KMS-11 (cell line): ENCODE measurements at regions not wholly inside any gene's neighbourhood (a gene's known extent, or its start where the extent isn't known, plus 50 kb on each side); places are given as distances from the start of the nearest gene placed in this dataset.

Experiments used
- H2AFZ ChIP-seq: fragments of 200-600 bp; sonication (generic); 2 replicates; pipeline ENCODE4 v1.6.1; 2016; ENCODE audit warnings: antibody characterized with exemption, mixed run types, low read depth
- H3K27ac ChIP-seq: fragments of 200-600 bp; sonication (generic); 2 replicates; pipeline ENCODE4 v1.6.1; 2016; ENCODE audit warnings: mild to moderate bottlenecking, mixed run types
- H3K27me3 ChIP-seq: fragments of 200-600 bp; sonication (generic); 2 replicates; pipeline ENCODE4 v1.6.1; 2017; ENCODE audit warnings: mild to moderate bottlenecking, low read depth, mixed run types, moderate library complexity; ENCODE audit not compliant: insufficient read depth
- H3K36me3 ChIP-seq: fragments of 200-600 bp; sonication (generic); 2 replicates; pipeline ENCODE4 v1.6.1; 2017; ENCODE audit warnings: mild to moderate bottlenecking, mixed run types; ENCODE audit not compliant: insufficient read depth
- H3K4me1 ChIP-seq: fragments of 200-600 bp; sonication (generic); 2 replicates; pipeline ENCODE4 v1.6.1; 2016; ENCODE audit warnings: mild to moderate bottlenecking, low read depth, mixed run types; ENCODE audit not compliant: poor library complexity, severe bottlenecking
- H3K4me2 ChIP-seq: fragments of 200-600 bp; sonication (generic); 2 replicates; pipeline ENCODE4 v1.7.0; 2016; ENCODE audit warnings: mild to moderate bottlenecking, mixed run types
- H3K4me3 ChIP-seq: fragments of 200-600 bp; sonication (generic); IDR thresholded peaks from 2 replicates; pipeline ENCODE4 v1.6.1; 2017; ENCODE audit warnings: low read depth, low read length, mixed read lengths; ENCODE audit not compliant: insufficient read depth
- H3K79me2 ChIP-seq: fragments of 200-600 bp; sonication (generic); 2 replicates; pipeline ENCODE4 v1.6.1; 2016; ENCODE audit warnings: low read depth, mixed run types; ENCODE audit not compliant: insufficient read depth
- H3K9ac ChIP-seq: fragments of 200-600 bp; sonication (generic); 2 replicates; pipeline ENCODE4 v1.6.1; 2016; ENCODE audit warnings: mild to moderate bottlenecking, mixed run types
- H4K20me1 ChIP-seq: fragments of 200-600 bp; sonication (generic); 2 replicates; pipeline ENCODE4 v1.6.1; 2016; ENCODE audit warnings: mild to moderate bottlenecking, mixed run types; ENCODE audit not compliant: insufficient read depth
- TF ChIP-seq, protein P1 (sequence below): fragments of 200-600 bp; sonication (generic); conservative IDR thresholded peaks from 2 replicates; pipeline ENCODE4 v1.6.1; 2017; ENCODE audit warnings: low read depth, mild to moderate bottlenecking, antibody characterized with exemption, low read length, moderate library complexity, mixed read lengths

DNA sequence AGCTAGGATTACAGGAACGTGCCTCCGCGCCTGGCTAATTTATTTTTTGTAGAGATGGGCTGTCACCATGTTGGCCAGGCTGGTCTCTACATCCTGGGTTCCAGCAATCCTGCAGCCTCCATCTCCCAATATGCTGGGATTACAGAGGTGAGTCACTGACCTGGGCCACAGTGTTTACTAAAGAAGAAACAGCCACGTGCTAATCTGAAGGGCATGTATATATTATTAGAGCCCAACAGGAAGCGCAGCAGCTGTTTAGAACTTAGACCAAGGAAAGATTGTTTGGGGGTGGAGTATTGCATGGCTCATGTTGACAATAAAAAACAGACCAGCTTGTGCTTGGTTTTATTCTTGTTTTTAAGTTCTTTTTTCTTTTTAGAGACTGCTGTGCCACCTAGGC, 60.2 kb downstream of the HAPSTR1 start:
- H3K4me2 ChIP-seq, result no peak overlapping the region
- H2AFZ ChIP-seq, result no peak overlapping the region
- H3K36me3 ChIP-seq, result no peaks in the 10 kb centered on the region
- H3K9ac ChIP-seq, result no peak overlapping the region
- TF ChIP-seq, protein P1, sequence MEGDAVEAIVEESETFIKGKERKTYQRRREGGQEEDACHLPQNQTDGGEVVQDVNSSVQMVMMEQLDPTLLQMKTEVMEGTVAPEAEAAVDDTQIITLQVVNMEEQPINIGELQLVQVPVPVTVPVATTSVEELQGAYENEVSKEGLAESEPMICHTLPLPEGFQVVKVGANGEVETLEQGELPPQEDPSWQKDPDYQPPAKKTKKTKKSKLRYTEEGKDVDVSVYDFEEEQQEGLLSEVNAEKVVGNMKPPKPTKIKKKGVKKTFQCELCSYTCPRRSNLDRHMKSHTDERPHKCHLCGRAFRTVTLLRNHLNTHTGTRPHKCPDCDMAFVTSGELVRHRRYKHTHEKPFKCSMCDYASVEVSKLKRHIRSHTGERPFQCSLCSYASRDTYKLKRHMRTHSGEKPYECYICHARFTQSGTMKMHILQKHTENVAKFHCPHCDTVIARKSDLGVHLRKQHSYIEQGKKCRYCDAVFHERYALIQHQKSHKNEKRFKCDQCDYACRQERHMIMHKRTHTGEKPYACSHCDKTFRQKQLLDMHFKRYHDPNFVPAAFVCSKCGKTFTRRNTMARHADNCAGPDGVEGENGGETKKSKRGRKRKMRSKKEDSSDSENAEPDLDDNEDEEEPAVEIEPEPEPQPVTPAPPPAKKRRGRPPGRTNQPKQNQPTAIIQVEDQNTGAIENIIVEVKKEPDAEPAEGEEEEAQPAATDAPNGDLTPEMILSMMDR, result no peak
- no peaks in the 10 kb centered on the region for H3K79me2 ChIP-seq
- no peaks in the 10 kb centered on the region for H4K20me1 ChIP-seq
- H3K4me3 ChIP-seq, result no peak overlapping the region
- no peaks in the 10 kb centered on the region for H3K27me3 ChIP-seq
- no peaks in the 10 kb centered on the region for H3K4me1 ChIP-seq
- H3K27ac ChIP-seq, result no peak overlapping the region

DNA sequence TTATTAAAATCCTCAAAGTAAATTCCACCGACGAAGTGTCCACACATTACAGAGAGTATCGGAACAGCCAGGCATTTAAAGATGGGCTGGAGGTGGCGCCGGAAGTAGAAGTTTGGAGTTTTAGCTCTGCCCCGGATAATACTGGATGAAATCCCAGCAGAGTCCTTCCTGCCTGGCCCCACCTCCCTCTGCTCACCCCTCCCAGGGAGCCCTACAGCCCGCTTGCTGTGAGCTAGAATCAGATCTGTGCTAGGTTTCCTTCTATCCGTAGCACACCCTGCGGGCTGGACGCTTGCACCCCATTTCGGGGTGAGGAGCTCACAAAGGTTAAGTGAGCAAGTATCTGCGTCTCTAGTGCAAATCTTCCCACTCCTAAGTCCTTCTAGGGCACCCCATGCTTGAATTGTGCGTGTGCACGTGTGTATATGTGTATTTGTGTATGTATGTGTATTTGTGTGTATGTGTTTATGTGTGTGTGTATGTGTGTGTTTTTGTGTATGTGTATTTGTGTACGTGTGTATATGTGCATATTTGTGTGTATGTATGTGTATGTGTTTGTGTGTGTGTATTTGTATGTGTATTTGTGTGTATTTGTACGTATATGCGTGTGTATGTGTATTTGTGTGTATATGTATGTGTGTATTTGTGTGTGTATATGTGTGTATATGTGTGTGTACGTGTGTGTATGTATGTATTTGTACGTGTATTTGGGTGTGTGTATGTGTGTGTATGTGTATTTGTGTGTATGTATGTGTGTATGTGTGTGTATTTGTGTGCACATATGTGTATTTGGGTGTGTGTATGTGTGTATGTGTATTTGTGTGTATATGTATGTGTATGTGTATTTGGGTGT, 61.4 kb downstream of the HAPSTR1 start:
- Histone ChIP-seq H3K9ac (no peak overlapping the region), H3K4me2 (no peak overlapping the region), H3K4me3 (no peak overlapping the region), H4K20me1 (no peaks in the 10 kb centered on the region), H3K79me2 (no peaks in the 10 kb centered on the region), H3K27me3 (no peaks in the 10 kb centered on the region), H3K36me3 (no peaks in the 10 kb centered on the region), H3K4me1 (no peaks in the 10 kb centered on the region), H2AFZ (no peak overlapping the region), H3K27ac (no peak overlapping the region)
- TF ChIP-seq, protein P1, result no peak

DNA sequence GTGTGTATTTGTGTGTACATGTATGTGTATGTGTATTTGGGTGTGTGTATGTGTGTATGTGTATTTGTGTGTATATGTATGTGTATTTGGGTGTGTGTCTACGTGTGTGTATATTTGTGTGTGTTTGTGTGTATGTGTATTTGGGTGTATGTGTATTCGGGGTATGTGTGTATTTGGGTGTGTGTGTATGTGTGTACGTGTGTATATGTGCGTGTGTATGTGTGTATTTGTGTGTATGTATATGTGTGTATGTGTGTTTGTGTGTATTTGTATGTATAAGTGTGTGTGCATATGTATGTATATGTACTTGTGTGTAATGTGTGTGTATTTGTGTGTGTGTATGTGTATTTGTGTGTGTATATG, 62.0 kb downstream of the HAPSTR1 start:
- H3K9ac ChIP-seq, result no peak overlapping the region
- TF ChIP-seq, protein P1, result no peak
- no peak overlapping the region for H3K27ac ChIP-seq
- no peaks in the 10 kb centered on the region for H3K27me3 ChIP-seq
- no peak overlapping the region for H3K4me3 ChIP-seq
- H3K4me1 ChIP-seq, result no peaks in the 10 kb centered on the region
- no peaks in the 10 kb centered on the region for H4K20me1 ChIP-seq
- H3K36me3 ChIP-seq, result no peaks in the 10 kb centered on the region
- H3K79me2 ChIP-seq, result no peaks in the 10 kb centered on the region
- no peak overlapping the region for H3K4me2 ChIP-seq
- no peak overlapping the region for H2AFZ ChIP-seq

DNA sequence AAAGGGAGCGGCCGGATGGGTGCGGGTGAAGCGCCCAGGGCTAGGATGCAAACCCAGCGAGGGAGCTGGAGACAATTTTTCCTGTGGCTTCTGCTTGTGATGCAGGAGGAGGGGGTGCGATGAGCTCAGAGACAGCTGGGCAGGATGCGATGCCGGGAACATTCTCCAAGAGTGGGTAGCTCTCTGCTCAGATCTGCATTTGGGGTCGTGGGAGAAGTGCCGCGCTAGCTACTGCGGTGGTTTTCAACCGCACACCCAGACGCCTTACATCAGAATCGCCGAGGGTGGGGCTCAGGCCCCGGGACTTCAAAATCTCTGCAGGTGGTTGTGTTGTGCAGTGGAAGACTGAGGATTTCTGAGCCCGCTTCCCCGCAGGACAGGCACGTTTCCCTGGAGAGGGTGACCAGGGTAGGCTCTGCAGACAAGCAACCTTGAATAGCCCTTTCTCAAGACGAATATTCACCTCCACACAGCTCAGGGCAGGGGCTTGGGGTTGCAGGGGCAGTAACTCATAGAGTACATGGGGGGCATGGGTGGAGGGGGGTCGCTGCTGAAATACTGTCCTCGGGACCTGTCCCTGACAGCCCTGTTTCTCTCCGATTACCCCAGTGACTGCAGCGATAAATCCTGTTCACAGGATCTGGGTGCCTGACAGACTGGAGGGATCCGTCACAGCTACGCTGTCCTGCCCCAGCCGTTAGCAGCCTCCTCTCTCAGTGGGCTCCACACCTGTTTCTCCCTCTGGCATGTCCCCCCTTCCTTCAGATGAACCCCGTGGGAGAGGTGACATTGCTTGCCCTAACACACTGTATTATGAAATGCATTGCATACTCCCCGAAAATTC, 63.3 kb downstream of the HAPSTR1 start:
- H4K20me1 ChIP-seq, result no peaks in the 10 kb centered on the region
- H3K4me1 ChIP-seq, result no peaks in the 10 kb centered on the region
- no peak overlapping the region for H3K9ac ChIP-seq
- H3K27me3 ChIP-seq, result no peaks in the 10 kb centered on the region
- TF ChIP-seq, protein P1, result no peak
- H3K4me3 ChIP-seq, result no peak overlapping the region
- H3K27ac ChIP-seq, result no peak overlapping the region
- H3K36me3 ChIP-seq, result no peaks in the 10 kb centered on the region
- no peak overlapping the region for H3K4me2 ChIP-seq
- H2AFZ ChIP-seq, result no peak overlapping the region
- no peaks in the 10 kb centered on the region for H3K79me2 ChIP-seq
